SK-N-SH (cell line): ENCODE measurements at regions not wholly inside any gene's neighbourhood (a gene's known extent, or its start where the extent isn't known, plus 50 kb on each side); places are given as distances from the start of the nearest gene placed in this dataset.

Experiments
- CTCF ChIA-PET: fragments of 300-600, 350-600 bp; formaldehyde crosslinking; extraction: SDS; loops from one replicate; lab custom pipeline; 2021; lab: Yijun Ruan, JAX
- POLR2A ChIA-PET: fragments of 350-600 bp; sonication (Branson Sonifier 250); formaldehyde crosslinking; extraction: SDS; loops from one replicate; lab custom pipeline; 2020; ENCODE audit warnings: antibody characterized with exemption, inconsistent platforms; lab: Yijun Ruan, JAX
- DNase-seq: peaks from one replicate; pipeline ENCODE4 v3.0.0; 2012
- H2AFZ ChIP-seq: fragments of 200-600 bp; sonication (generic); 2 replicates; pipeline ENCODE4 v1.8.1; 2016; ENCODE audit warnings: antibody characterized with exemption, mild to moderate bottlenecking, low read depth
- H3F3A ChIP-seq: fragments of 200-600 bp; sonication (generic); replicated peaks from 2 replicates; pipeline ENCODE3; 2016; ENCODE audit warnings: antibody characterized with exemption, mild to moderate bottlenecking; ENCODE audit not compliant: insufficient read depth
- H3K27ac ChIP-seq, 2 experiments: fragments of 200-500 bp in 1 of 2; fragments of 200-600 bp in 1 of 2; sonication (Bioruptor generic) in 1 of 2; sonication (generic), shearing (Covaris generic) in 1 of 2; 2 replicates each; pipeline versions ENCODE4 v1.5.1 to v1.6.1; 2014 to 2016; ENCODE audit warnings: low read depth in 2 of 2, inconsistent platforms in 1 of 2, low read length in 1 of 2, mild to moderate bottlenecking in 1 of 2, mixed read lengths in 1 of 2
- H3K27me3 ChIP-seq: fragments of 200-600 bp; sonication (generic), shearing (Covaris generic); 2 replicates; pipeline ENCODE4 v1.6.1; 2016; ENCODE audit warnings: mixed run types; ENCODE audit not compliant: insufficient read depth
- H3K36me3 ChIP-seq, 2 experiments: fragments of 200-500 bp in 1 of 2; fragments of 200-600 bp in 1 of 2; sonication (Bioruptor generic) in 1 of 2; sonication (generic) in 1 of 2; replicated peaks in 1 of 2; 2 replicates each; pipeline versions ENCODE3 to v1.5.1; 2014 to 2016; ENCODE audit warnings: low read length in 1 of 2, mild to moderate bottlenecking in 1 of 2; ENCODE audit not compliant: insufficient read depth in 2 of 2, control insufficient read depth in 1 of 2
- H3K4me1 ChIP-seq, 2 experiments: fragments of 200-500 bp in 1 of 2; fragments of 200-600 bp in 1 of 2; sonication (Bioruptor generic) in 1 of 2; sonication (generic), shearing (Covaris generic) in 1 of 2; 2 replicates each; pipeline versions ENCODE4 v1.5.1 to v1.6.1; 2014 to 2016; ENCODE audit warnings: low read depth in 1 of 2, low read length in 1 of 2, mixed run types in 1 of 2; ENCODE audit not compliant: insufficient read depth in 2 of 2, control insufficient read depth in 1 of 2
- H3K4me2 ChIP-seq: fragments of 200-600 bp; sonication (generic), shearing (Covaris generic); 2 replicates; pipeline ENCODE4 v1.6.1; 2017; ENCODE audit warnings: mixed run types
- H3K4me3 ChIP-seq, 2 experiments: fragments of 200-500 bp in 1 of 2; fragments of 200-600 bp in 1 of 2; sonication (Bioruptor generic) in 1 of 2; sonication (generic), shearing (Covaris generic) in 1 of 2; 2 replicates each; pipeline versions ENCODE4 v1.5.1 to v1.8.1; 2014 to 2016; ENCODE audit warnings: low read depth in 2 of 2, inconsistent platforms in 1 of 2, low read length in 1 of 2, mild to moderate bottlenecking in 1 of 2, mixed read lengths in 1 of 2, moderate library complexity in 1 of 2
- H3K79me2 ChIP-seq: fragments of 200-600 bp; sonication (generic); 2 replicates; pipeline ENCODE4 v1.8.1; 2017; ENCODE audit warnings: mild to moderate bottlenecking; ENCODE audit not compliant: insufficient read depth
- H3K9ac ChIP-seq: fragments of 200-600 bp; sonication (generic); 2 replicates; pipeline ENCODE4 v1.6.1; 2017; ENCODE audit warnings: mixed run types
- H3K9me2 ChIP-seq: fragments of 200-600 bp; sonication (generic); 2 replicates; pipeline ENCODE4 v1.6.1; 2017; ENCODE audit warnings: mixed run types
- H3K9me3 ChIP-seq: fragments of 200-600 bp; sonication (generic); 2 replicates; pipeline ENCODE4 v1.6.1; 2017; ENCODE audit warnings: mixed run types, mild to moderate bottlenecking, moderate library complexity
- H4K20me1 ChIP-seq: fragments of 200-600 bp; sonication (generic); 2 replicates; pipeline ENCODE4 v1.6.1; 2017; ENCODE audit warnings: mild to moderate bottlenecking, mixed run types; ENCODE audit not compliant: insufficient read depth
- ELF1 ChIP-seq: IDR thresholded peaks from 2 replicates; pipeline ENCODE4 v1.4.0; 2012
- EP300 ChIP-seq, 2 experiments: IDR thresholded peaks; 2 replicates each; pipeline versions ENCODE4 v1.4.0 to v1.6.1; 2012; ENCODE audit warnings: borderline replicate concordance in 1 of 2, low read depth in 1 of 2, low read length in 1 of 2
- EZH2phosphoT487 ChIP-seq: fragments of 200-600 bp; sonication (generic); IDR thresholded peaks from 2 replicates; pipeline ENCODE4 v1.6.1; 2017; ENCODE audit warnings: low read depth, mixed run types, mild to moderate bottlenecking, antibody characterized with exemption, moderate library complexity, borderline replicate concordance
- FOSL2 ChIP-seq: IDR thresholded peaks from 2 replicates; pipeline ENCODE4 v1.4.0; 2012; ENCODE audit warnings: low read depth, mild to moderate bottlenecking, moderate library complexity, borderline replicate concordance
- FOXM1 ChIP-seq: IDR thresholded peaks from 2 replicates; pipeline ENCODE4 v1.4.0; 2012; ENCODE audit warnings: low read depth, mild to moderate bottlenecking
- GABPA ChIP-seq: IDR thresholded peaks from 2 replicates; pipeline ENCODE4 v1.4.0; 2012; ENCODE audit warnings: low read depth, mild to moderate bottlenecking
- GATA2 ChIP-seq: sonication (generic); formaldehyde crosslinking; IDR thresholded peaks from 2 replicates; pipeline ENCODE4 v1.5.0; 2020; ENCODE audit warnings: mild to moderate bottlenecking, missing genetic modification reagents
- JUND ChIP-seq: IDR thresholded peaks from 2 replicates; pipeline ENCODE4 v1.4.0; 2012
- MXI1 ChIP-seq: IDR thresholded peaks from 2 replicates; pipeline ENCODE4 v1.6.1; 2012; ENCODE audit warnings: mild to moderate bottlenecking, low read depth, low read length, improper control_type of control experiment
- NRF1 ChIP-seq: IDR thresholded peaks from 2 replicates; pipeline ENCODE4 v1.6.1; 2012; ENCODE audit warnings: low read depth, mild to moderate bottlenecking, low read length
- POLR2AphosphoS5 ChIP-seq: IDR thresholded peaks from 2 replicates; pipeline ENCODE4 v1.6.1; 2012; ENCODE audit warnings: low read depth, low read length
- RCOR1 ChIP-seq: fragments of 150-350 bp; IDR thresholded peaks from 2 replicates; pipeline ENCODE4 v1.6.1; 2017; ENCODE audit warnings: antibody characterized with exemption, low read length
- TAF1 ChIP-seq: IDR thresholded peaks from 2 replicates; pipeline ENCODE4 v1.6.1; 2012; ENCODE audit warnings: low read depth, mild to moderate bottlenecking, low read length, moderate library complexity, borderline replicate concordance
- TCF12 ChIP-seq: IDR thresholded peaks from 2 replicates; pipeline ENCODE4 v1.4.0; 2012
- YY1 ChIP-seq: IDR thresholded peaks from 2 replicates; pipeline ENCODE4 v1.4.0; 2012; ENCODE audit warnings: low read depth, mild to moderate bottlenecking
- WGBS: methylation state at CpG from one replicate; pipeline ENCODE4 v1.1.6; 2017; ENCODE audit warnings: low lambda C conversion rate; 5-methylcytosine and 5-hydroxymethylcytosine counted together
- TF ChIP-seq, protein P1 (sequence below): IDR thresholded peaks from 2 replicates; pipeline ENCODE4 v1.4.0; 2012; ENCODE audit warnings: low read depth, borderline replicate concordance
- TF ChIP-seq, protein P2 (sequence below): IDR thresholded peaks from 2 replicates; pipeline ENCODE4 v1.4.0; 2012; ENCODE audit warnings: low read depth, borderline replicate concordance
- TF ChIP-seq, protein P3 (sequence below): IDR thresholded peaks from 2 replicates; pipeline ENCODE4 v1.4.0; 2012; ENCODE audit warnings: low read depth
- TF ChIP-seq, protein P4 (sequence below): fragments of 200-600 bp; sonication (generic); IDR thresholded peaks from 2 replicates; pipeline ENCODE4 v1.6.1; 2017; ENCODE audit warnings: antibody characterized with exemption, mild to moderate bottlenecking, moderate library complexity
- TF ChIP-seq, protein P5 (sequence below): fragments of 150-350 bp; IDR thresholded peaks from 2 replicates; pipeline ENCODE4 v1.6.1; 2016; ENCODE audit warnings: mild to moderate bottlenecking, low read depth, low read length

DNA sequence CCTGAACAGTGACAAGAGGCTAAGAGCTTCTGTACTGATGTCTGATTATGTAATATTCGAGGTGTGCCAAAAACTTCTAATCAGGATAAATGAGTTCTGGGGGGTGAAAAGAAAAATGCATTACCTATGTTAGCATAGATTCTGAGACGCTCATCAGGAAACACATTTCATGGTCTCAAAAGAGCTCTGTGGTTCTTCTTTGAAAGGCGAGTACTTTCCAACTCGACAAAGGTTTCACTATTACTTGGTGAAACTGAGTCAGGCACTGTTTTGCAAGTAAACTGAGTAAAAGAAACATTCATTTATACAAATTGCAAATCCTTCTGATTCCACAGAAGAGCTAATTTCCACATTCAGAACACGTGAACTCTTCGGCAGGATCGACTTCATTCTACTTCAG, 523.2 kb downstream of the GATA3 start:
- WGBS: 57% methylated on average over 7 of the region's 7 CpGs
- ChIA-PET POLR2A (no interaction called here), CTCF (interaction anchor here (1.4 kb wide), 1 partner anchor 11 kb away, joined by 3 read pairs; no protein-coding TSS in a partner anchor)
- Histone ChIP-seq H3K4me1 (no peaks in the 10 kb centered on the region), H3F3A (no peaks in the 10 kb centered on the region), H3K27me3 (no peaks in the 10 kb centered on the region), H2AFZ (no peak overlapping the region), H3K4me3 (no peak overlapping the region), H3K9ac (no peak overlapping the region), H4K20me1 (no peaks in the 10 kb centered on the region), H3K9me2 (no peaks in the 10 kb centered on the region), H3K9me3 (no peaks in the 10 kb centered on the region), H3K36me3 (no peaks in the 10 kb centered on the region), H3K79me2 (no peaks in the 10 kb centered on the region), H3K4me2 (no peak overlapping the region), H3K27ac (no peak overlapping the region)
- TF ChIP-seq RCOR1 (no peak), GATA2 (CRISPR knock-in tag) (no peak), MXI1 (no peak), NRF1 (no peak), POLR2AphosphoS5 (no peak), FOSL2 (no peak), EP300 (IDR thresholded peaks at IDR 0.05; ENCODE audit: borderline replicate concordance in 1 of 2, low read depth in 1 of 2, low read length in 1 of 2) (no peak), TAF1 (no peak), FOXM1 (no peak), GABPA (no peak), EZH2phosphoT487 (no peak), YY1 (no peak), TCF12 (no peak), ELF1 (no peak), JUND (no peak)
- TF ChIP-seq, protein P1, sequence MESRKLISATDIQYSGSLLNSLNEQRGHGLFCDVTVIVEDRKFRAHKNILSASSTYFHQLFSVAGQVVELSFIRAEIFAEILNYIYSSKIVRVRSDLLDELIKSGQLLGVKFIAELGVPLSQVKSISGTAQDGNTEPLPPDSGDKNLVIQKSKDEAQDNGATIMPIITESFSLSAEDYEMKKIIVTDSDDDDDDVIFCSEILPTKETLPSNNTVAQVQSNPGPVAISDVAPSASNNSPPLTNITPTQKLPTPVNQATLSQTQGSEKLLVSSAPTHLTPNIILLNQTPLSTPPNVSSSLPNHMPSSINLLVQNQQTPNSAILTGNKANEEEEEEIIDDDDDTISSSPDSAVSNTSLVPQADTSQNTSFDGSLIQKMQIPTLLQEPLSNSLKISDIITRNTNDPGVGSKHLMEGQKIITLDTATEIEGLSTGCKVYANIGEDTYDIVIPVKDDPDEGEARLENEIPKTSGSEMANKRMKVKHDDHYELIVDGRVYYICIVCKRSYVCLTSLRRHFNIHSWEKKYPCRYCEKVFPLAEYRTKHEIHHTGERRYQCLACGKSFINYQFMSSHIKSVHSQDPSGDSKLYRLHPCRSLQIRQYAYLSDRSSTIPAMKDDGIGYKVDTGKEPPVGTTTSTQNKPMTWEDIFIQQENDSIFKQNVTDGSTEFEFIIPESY: no peak
- TF ChIP-seq, protein P2, sequence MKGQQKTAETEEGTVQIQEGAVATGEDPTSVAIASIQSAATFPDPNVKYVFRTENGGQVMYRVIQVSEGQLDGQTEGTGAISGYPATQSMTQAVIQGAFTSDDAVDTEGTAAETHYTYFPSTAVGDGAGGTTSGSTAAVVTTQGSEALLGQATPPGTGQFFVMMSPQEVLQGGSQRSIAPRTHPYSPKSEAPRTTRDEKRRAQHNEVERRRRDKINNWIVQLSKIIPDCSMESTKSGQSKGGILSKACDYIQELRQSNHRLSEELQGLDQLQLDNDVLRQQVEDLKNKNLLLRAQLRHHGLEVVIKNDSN: no peak
- TF ChIP-seq, protein P3, sequence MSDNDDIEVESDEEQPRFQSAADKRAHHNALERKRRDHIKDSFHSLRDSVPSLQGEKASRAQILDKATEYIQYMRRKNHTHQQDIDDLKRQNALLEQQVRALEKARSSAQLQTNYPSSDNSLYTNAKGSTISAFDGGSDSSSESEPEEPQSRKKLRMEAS: no peak
- TF ChIP-seq, protein P4, sequence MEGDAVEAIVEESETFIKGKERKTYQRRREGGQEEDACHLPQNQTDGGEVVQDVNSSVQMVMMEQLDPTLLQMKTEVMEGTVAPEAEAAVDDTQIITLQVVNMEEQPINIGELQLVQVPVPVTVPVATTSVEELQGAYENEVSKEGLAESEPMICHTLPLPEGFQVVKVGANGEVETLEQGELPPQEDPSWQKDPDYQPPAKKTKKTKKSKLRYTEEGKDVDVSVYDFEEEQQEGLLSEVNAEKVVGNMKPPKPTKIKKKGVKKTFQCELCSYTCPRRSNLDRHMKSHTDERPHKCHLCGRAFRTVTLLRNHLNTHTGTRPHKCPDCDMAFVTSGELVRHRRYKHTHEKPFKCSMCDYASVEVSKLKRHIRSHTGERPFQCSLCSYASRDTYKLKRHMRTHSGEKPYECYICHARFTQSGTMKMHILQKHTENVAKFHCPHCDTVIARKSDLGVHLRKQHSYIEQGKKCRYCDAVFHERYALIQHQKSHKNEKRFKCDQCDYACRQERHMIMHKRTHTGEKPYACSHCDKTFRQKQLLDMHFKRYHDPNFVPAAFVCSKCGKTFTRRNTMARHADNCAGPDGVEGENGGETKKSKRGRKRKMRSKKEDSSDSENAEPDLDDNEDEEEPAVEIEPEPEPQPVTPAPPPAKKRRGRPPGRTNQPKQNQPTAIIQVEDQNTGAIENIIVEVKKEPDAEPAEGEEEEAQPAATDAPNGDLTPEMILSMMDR: no peak
- TF ChIP-seq, protein P5, sequence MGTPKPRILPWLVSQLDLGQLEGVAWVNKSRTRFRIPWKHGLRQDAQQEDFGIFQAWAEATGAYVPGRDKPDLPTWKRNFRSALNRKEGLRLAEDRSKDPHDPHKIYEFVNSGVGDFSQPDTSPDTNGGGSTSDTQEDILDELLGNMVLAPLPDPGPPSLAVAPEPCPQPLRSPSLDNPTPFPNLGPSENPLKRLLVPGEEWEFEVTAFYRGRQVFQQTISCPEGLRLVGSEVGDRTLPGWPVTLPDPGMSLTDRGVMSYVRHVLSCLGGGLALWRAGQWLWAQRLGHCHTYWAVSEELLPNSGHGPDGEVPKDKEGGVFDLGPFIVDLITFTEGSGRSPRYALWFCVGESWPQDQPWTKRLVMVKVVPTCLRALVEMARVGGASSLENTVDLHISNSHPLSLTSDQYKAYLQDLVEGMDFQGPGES: no peak
- DNase-seq: no peak
